DND-41 (cell line): ENCODE measurements at regions not wholly inside any gene's neighbourhood (a gene's known extent, or its start where the extent isn't known, plus 50 kb on each side); places are given as distances from the start of the nearest gene placed in this dataset.
"Not testable (repeated sequence)": the region's sequence is repeated elsewhere in the genome, so short reads cannot be mapped to it uniquely, and the experiment has no call there.

Experiments
- ATAC-seq: fragments of 200-7000 bp; cut with Tn5 transposase; 3 replicates; pipeline ENCODE4 v1.9.1; 2021; ENCODE audit warnings: low read depth; ENCODE audit not compliant: insufficient read depth
- DNase-seq: peaks from one replicate; pipeline ENCODE4 v3.0.0-alpha.2; 2020
- H2AFZ ChIP-seq: 2 replicates; pipeline ENCODE4 v1.6.0; 2012; ENCODE audit warnings: low read depth, low read length
- H3K27ac ChIP-seq: 2 replicates; pipeline ENCODE4 v1.5.1; 2012; ENCODE audit warnings: low read length, inconsistent platforms
- H3K27me3 ChIP-seq: fragments of 200-600 bp; sonication (generic); 2 replicates; pipeline ENCODE4 v1.6.0; 2012; ENCODE audit warnings: low read length, mild to moderate bottlenecking, inconsistent platforms; ENCODE audit not compliant: insufficient read depth, poor library complexity
- H3K36me3 ChIP-seq: 2 replicates; pipeline ENCODE4 v1.5.1; 2012; ENCODE audit warnings: low read length, inconsistent platforms; ENCODE audit not compliant: insufficient read depth
- H3K4me1 ChIP-seq: 2 replicates; pipeline ENCODE4 v1.5.1; 2012; ENCODE audit warnings: mild to moderate bottlenecking, low read length; ENCODE audit not compliant: insufficient read depth
- H3K4me2 ChIP-seq: 2 replicates; pipeline ENCODE4 v1.6.0; 2012; ENCODE audit warnings: mild to moderate bottlenecking, moderate library complexity, low read length, inconsistent platforms; ENCODE audit not compliant: insufficient read depth
- H3K4me3 ChIP-seq, 2 experiments: fragments of 200-600 bp in 1 of 2; shearing (Covaris generic) in 1 of 2; 2 replicates each; pipeline ENCODE4 v1.5.1; 2012 to 2016; ENCODE audit warnings: inconsistent platforms in 2 of 2, low read length in 2 of 2, mild to moderate bottlenecking in 2 of 2, low read depth in 1 of 2, moderate library complexity in 1 of 2
- H3K79me2 ChIP-seq: 2 replicates; pipeline ENCODE4 v1.6.0; 2012; ENCODE audit warnings: low read length, inconsistent platforms; ENCODE audit not compliant: insufficient read depth
- H3K9ac ChIP-seq: 2 replicates; pipeline ENCODE4 v1.6.0; 2012; ENCODE audit warnings: low read depth, mild to moderate bottlenecking, inconsistent platforms, low read length, moderate library complexity
- H3K9me3 ChIP-seq: 2 replicates; pipeline ENCODE4 v1.5.1; 2012; ENCODE audit warnings: low read length, moderate library complexity, mild to moderate bottlenecking, inconsistent platforms; ENCODE audit not compliant: insufficient read depth, severe bottlenecking
- H4K20me1 ChIP-seq: 2 replicates; pipeline ENCODE4 v1.6.0; 2012; ENCODE audit warnings: low read length; ENCODE audit not compliant: insufficient read depth
- EZH2 ChIP-seq: IDR thresholded peaks from 3 replicates; pipeline ENCODE4 v1.6.1; 2012; ENCODE audit warnings: borderline replicate concordance, low read depth, mild to moderate bottlenecking, moderate library complexity, low read length, inconsistent platforms; ENCODE audit not compliant: severe bottlenecking
- TF ChIP-seq, protein P1 (sequence below): IDR thresholded peaks from 2 replicates; pipeline ENCODE4 v1.5.1; 2012; ENCODE audit warnings: borderline replicate concordance, low read length, moderate library complexity, mild to moderate bottlenecking; ENCODE audit not compliant: poor library complexity, severe bottlenecking; ENCODE audit errors: extremely low read depth

DNA sequence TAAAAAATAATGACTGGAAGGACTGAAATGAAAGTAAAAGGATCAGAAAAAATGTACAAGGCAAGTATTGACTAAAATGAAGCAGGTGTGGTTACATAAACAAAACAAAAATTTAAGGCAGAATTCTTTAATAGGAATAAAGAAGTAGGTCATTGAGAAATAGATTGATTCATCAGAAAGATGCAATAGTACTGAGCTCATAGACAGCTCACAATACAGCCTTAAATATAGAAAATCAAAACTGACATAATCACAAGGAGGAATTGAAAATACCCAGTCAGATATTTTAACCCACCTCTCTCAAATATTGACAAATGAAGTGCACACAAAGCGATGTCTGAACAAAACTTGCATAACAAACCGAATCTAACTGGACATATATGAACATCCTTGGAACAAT lies 366.8 kb upstream of the DPYD start:
- no peak overlapping the region for H2AFZ ChIP-seq
- H3K4me1 ChIP-seq: peaks cover 19% of the 10 kb centered on the region
- no peak overlapping the region for H3K9ac ChIP-seq
- H3K9me3 ChIP-seq: no peaks in the 10 kb centered on the region
- H3K27ac ChIP-seq: no peak overlapping the region
- no peak for ATAC-seq
- H3K4me2 ChIP-seq: no peak overlapping the region
- no peak overlapping the region for H3K4me3 ChIP-seq
- DNase-seq: no peak
- no peaks in the 10 kb centered on the region for H3K36me3 ChIP-seq
- no peak for TF ChIP-seq EZH2
- TF ChIP-seq, protein P1, sequence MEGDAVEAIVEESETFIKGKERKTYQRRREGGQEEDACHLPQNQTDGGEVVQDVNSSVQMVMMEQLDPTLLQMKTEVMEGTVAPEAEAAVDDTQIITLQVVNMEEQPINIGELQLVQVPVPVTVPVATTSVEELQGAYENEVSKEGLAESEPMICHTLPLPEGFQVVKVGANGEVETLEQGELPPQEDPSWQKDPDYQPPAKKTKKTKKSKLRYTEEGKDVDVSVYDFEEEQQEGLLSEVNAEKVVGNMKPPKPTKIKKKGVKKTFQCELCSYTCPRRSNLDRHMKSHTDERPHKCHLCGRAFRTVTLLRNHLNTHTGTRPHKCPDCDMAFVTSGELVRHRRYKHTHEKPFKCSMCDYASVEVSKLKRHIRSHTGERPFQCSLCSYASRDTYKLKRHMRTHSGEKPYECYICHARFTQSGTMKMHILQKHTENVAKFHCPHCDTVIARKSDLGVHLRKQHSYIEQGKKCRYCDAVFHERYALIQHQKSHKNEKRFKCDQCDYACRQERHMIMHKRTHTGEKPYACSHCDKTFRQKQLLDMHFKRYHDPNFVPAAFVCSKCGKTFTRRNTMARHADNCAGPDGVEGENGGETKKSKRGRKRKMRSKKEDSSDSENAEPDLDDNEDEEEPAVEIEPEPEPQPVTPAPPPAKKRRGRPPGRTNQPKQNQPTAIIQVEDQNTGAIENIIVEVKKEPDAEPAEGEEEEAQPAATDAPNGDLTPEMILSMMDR: no peak
- H4K20me1 ChIP-seq: no peaks in the 10 kb centered on the region
- no peaks in the 10 kb centered on the region for H3K27me3 ChIP-seq
- H3K79me2 ChIP-seq: no peaks in the 10 kb centered on the region

DNA sequence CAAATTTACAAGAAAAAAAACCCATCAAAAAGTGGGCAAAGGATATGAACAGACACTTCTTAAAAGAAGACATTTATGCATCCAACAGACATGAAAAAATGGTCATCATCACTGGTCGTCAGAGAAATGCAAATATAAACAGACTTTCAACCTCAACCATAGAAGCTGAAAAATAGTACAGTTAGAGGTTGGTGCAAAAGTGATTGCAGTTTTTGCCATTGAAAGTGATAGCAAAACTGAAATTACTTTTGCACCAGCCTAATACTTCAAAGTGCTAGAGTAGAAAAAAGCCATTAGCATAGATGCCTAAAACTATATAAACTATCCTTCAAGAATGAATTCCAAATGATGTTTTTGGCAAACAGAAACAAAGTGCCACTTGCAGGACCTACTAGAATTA lies 365.8 kb upstream of the DPYD start:
- Histone ChIP-seq H3K27me3 (no peaks in the 10 kb centered on the region), H3K27ac (no peak overlapping the region), H3K9me3 (no peaks in the 10 kb centered on the region), H3K4me3 (no peak overlapping the region), H3K79me2 (no peaks in the 10 kb centered on the region), H4K20me1 (no peaks in the 10 kb centered on the region), H3K36me3 (no peaks in the 10 kb centered on the region), H2AFZ (no peak overlapping the region), H3K4me2 (no peak overlapping the region), H3K9ac (no peak overlapping the region), H3K4me1 (peaks cover 19% of the 10 kb centered on the region)
- no peak for ATAC-seq
- no peak for DNase-seq
- TF ChIP-seq, protein P1: no peak
- no peak for TF ChIP-seq EZH2

GRCh38 chr1:98285286-98285685 lies 364.5 kb upstream of the DPYD start:
- H3K9me3 ChIP-seq, H2AFZ ChIP-seq, H3K9ac ChIP-seq, H3K4me3 ChIP-seq, H3K27me3 ChIP-seq, H3K79me2 ChIP-seq, ATAC-seq, H4K20me1 ChIP-seq, H3K36me3 ChIP-seq, H3K4me2 ChIP-seq: not testable (repeated sequence)
- peaks cover 19% of the 10 kb centered on the region for H3K4me1 ChIP-seq
- DNase-seq: peak; percentile 16
- H3K27ac ChIP-seq: peak overlapping the region; percentile 63

DNA sequence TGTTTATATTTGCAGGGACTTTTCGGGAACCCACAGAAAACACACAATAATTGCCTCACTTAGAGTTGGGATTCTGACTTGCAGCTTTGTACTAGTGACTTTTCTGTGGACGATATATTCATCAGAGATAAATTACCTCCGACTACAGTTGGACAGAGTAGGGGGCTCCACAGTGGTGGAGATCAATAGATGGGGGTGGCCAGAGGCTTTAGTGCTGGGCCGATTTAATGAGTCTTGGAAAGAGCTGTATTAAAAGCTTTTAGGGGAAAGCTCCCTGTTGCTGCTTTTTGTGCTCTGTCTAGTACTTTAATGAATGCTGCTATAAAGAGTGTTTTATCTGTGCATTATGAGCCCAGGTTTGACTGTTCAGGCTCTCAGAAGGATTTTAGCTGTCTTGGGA lies 359.2 kb upstream of the DPYD start:
- TF ChIP-seq, protein P1: no peak
- no peak for TF ChIP-seq EZH2
- Histone ChIP-seq H3K79me2 (no peaks in the 10 kb centered on the region), H3K4me1 (no peaks in the 10 kb centered on the region), H3K9me3 (no peaks in the 10 kb centered on the region), H3K9ac (no peak overlapping the region), H4K20me1 (no peaks in the 10 kb centered on the region), H3K4me2 (no peak overlapping the region), H3K27ac (no peak overlapping the region), H3K36me3 (no peaks in the 10 kb centered on the region), H2AFZ (no peak overlapping the region), H3K27me3 (no peaks in the 10 kb centered on the region), H3K4me3 (no peak overlapping the region)
- DNase-seq (no peak), ATAC-seq (no peak)
